H9 (cell line): ENCODE measurements at regions not wholly inside any gene's neighbourhood (a gene's known extent, or its start where the extent isn't known, plus 50 kb on each side); places are given as distances from the start of the nearest gene placed in this dataset.
"Not testable (repeated sequence)": the region's sequence is repeated elsewhere in the genome, so short reads cannot be mapped to it uniquely, and the experiment has no call there.

ENCODE experiments used
- DNase-seq: peaks from one replicate; pipeline ENCODE4 v3.0.0-alpha.2; 2017
- H2AFZ ChIP-seq: one replicate; pipeline ENCODE4 v1.6.1; 2013; ENCODE audit warnings: mild to moderate bottlenecking, low read length, control low read depth, moderate library complexity
- H2AK5ac ChIP-seq: 2 replicates; pipeline ENCODE4 v1.6.1; 2013; ENCODE audit warnings: low read length, control low read depth, mixed read lengths; ENCODE audit not compliant: insufficient read length
- H2BK120ac ChIP-seq: one replicate; pipeline ENCODE4 v1.6.1; 2013; ENCODE audit warnings: low read depth, mild to moderate bottlenecking, low read length, control low read depth, inconsistent platforms; ENCODE audit not compliant: poor library complexity, severe bottlenecking
- H2BK12ac ChIP-seq: 2 replicates; pipeline ENCODE4 v1.6.1; 2013; ENCODE audit warnings: low read length, control low read depth, mixed read lengths, low read depth; ENCODE audit not compliant: insufficient read length
- H2BK15ac ChIP-seq: 2 replicates; pipeline ENCODE4 v1.6.1; 2013; ENCODE audit warnings: low read depth, low read length, control low read depth
- H2BK20ac ChIP-seq: one replicate; pipeline ENCODE4 v1.6.1; 2013; ENCODE audit warnings: low read depth, mild to moderate bottlenecking, low read length, control low read depth, inconsistent platforms; ENCODE audit not compliant: poor library complexity, severe bottlenecking
- H2BK5ac ChIP-seq: 2 replicates; pipeline ENCODE4 v1.6.1; 2013; ENCODE audit warnings: low read length, control low read depth, mixed read lengths; ENCODE audit not compliant: insufficient read length
- H3K14ac ChIP-seq: 2 replicates; pipeline ENCODE4 v1.6.1; 2013; ENCODE audit warnings: low read length, control low read depth; ENCODE audit not compliant: insufficient read depth
- H3K18ac ChIP-seq: 2 replicates; pipeline ENCODE4 v1.6.1; 2013; ENCODE audit warnings: low read depth, mild to moderate bottlenecking, mixed read lengths, low read length, control low read depth; ENCODE audit not compliant: insufficient read length
- H3K23ac ChIP-seq: 2 replicates; pipeline ENCODE4 v1.6.1; 2013; ENCODE audit warnings: low read length, control low read depth, mixed read lengths, low read depth; ENCODE audit not compliant: insufficient read length
- H3K23me2 ChIP-seq: 2 replicates; pipeline ENCODE4 v1.6.1; 2013; ENCODE audit warnings: low read depth, mild to moderate bottlenecking, mixed read lengths, low read length, control low read depth; ENCODE audit not compliant: insufficient read length, poor library complexity, severe bottlenecking
- H3K27ac ChIP-seq: 2 replicates; pipeline ENCODE4 v1.5.1; 2013; ENCODE audit warnings: low read length, control low read depth, mixed read lengths, low read depth; ENCODE audit not compliant: insufficient read length
- H3K27me3 ChIP-seq: 2 replicates; pipeline ENCODE4 v1.6.1; 2013; ENCODE audit warnings: low read length, control low read depth, inconsistent platforms; ENCODE audit not compliant: insufficient read depth
- H3K4ac ChIP-seq: 2 replicates; pipeline ENCODE4 v1.6.1; 2013; ENCODE audit warnings: low read depth, mild to moderate bottlenecking, control low read depth, inconsistent platforms, low read length, moderate library complexity
- H3K4me1 ChIP-seq: 2 replicates; pipeline ENCODE4 v1.6.1; 2013; ENCODE audit warnings: low read length, control low read depth, inconsistent platforms; ENCODE audit not compliant: insufficient read depth
- H3K4me2 ChIP-seq: 2 replicates; pipeline ENCODE4 v1.6.1; 2013; ENCODE audit warnings: low read length, control low read depth, mixed read lengths; ENCODE audit not compliant: insufficient read length, insufficient read depth
- H3K56ac ChIP-seq: 2 replicates; pipeline ENCODE4 v1.6.1; 2013; ENCODE audit warnings: low read depth, mild to moderate bottlenecking, mixed read lengths, low read length, control low read depth; ENCODE audit not compliant: insufficient read length
- H3K79me1 ChIP-seq: 2 replicates; pipeline ENCODE4 v1.6.1; 2013; ENCODE audit warnings: low read depth, mild to moderate bottlenecking, moderate library complexity, low read length, control low read depth, inconsistent platforms; ENCODE audit not compliant: insufficient read depth, poor library complexity, severe bottlenecking
- H3K79me2 ChIP-seq: 2 replicates; pipeline ENCODE4 v1.6.1; 2013; ENCODE audit warnings: low read length, control low read depth, inconsistent platforms; ENCODE audit not compliant: insufficient read depth
- H3K9ac ChIP-seq: 2 replicates; pipeline ENCODE4 v1.6.1; 2013; ENCODE audit warnings: low read length, control low read depth, mixed read lengths; ENCODE audit not compliant: insufficient read length; ENCODE audit errors: extremely low read depth
- H3K9me3 ChIP-seq: one replicate; pipeline ENCODE4 v1.6.1; 2013; ENCODE audit warnings: low read depth, low read length, inconsistent platforms; ENCODE audit not compliant: control insufficient read depth
- H3T11ph ChIP-seq: one replicate; pipeline ENCODE4 v1.6.1; 2013; ENCODE audit warnings: mild to moderate bottlenecking, low read length, control low read depth, inconsistent platforms
- H4K20me1 ChIP-seq: one replicate; pipeline ENCODE4 v1.6.1; 2013; ENCODE audit not compliant: control insufficient read depth, insufficient read length, insufficient read depth
- H4K5ac ChIP-seq: 2 replicates; pipeline ENCODE4 v1.6.1; 2013; ENCODE audit warnings: low read depth, mild to moderate bottlenecking, mixed read lengths, low read length, control low read depth; ENCODE audit not compliant: insufficient read length
- H4K8ac ChIP-seq: replicated peaks from 2 replicates; pipeline ENCODE4 v1.6.1; 2013; ENCODE audit warnings: low read length, control low read depth, mixed read lengths, low read depth; ENCODE audit not compliant: insufficient read length
- H4K91ac ChIP-seq: 2 replicates; pipeline ENCODE4 v1.6.1; 2013; ENCODE audit warnings: low read depth, mild to moderate bottlenecking, moderate library complexity, mixed read lengths, low read length, control low read depth; ENCODE audit not compliant: insufficient read length
- H3K27ac Mint-ChIP-seq, 3 experiments: 2 replicates in 2 of 3; 3 replicates in 1 of 3; pipeline ENCODE4 v1.8.0; 2020 to 2021; ENCODE audit warnings: mixed read lengths in 3 of 3, mild to moderate bottlenecking in 1 of 3, moderate library complexity in 1 of 3
- H3K27me3 Mint-ChIP-seq: 2 replicates; pipeline ENCODE4 v1.8.0; 2021; ENCODE audit warnings: low read depth, mild to moderate bottlenecking, moderate library complexity, mixed read lengths
- H3K36me3 Mint-ChIP-seq, 3 experiments: 2 replicates in 2 of 3; 3 replicates in 1 of 3; pipeline ENCODE4 v1.8.0; 2020 to 2021; ENCODE audit warnings: low read depth in 3 of 3, mixed read lengths in 3 of 3; ENCODE audit not compliant: insufficient read depth in 1 of 3
- H3K4me1 Mint-ChIP-seq, 2 experiments: 2 replicates each; pipeline ENCODE4 v1.8.0; 2020; ENCODE audit warnings: mixed read lengths in 2 of 2
- H3K4me3 Mint-ChIP-seq, 2 experiments: 2 replicates in 1 of 2; 3 replicates in 1 of 2; pipeline ENCODE4 v1.8.0; 2020 to 2021; ENCODE audit warnings: mild to moderate bottlenecking in 2 of 2, mixed read lengths in 2 of 2, moderate library complexity in 1 of 2
- H3K9me3 Mint-ChIP-seq, 2 experiments: 2 replicates in 1 of 2; 3 replicates in 1 of 2; pipeline ENCODE4 v1.8.0; 2020; ENCODE audit warnings: mild to moderate bottlenecking in 2 of 2, mixed read lengths in 2 of 2, moderate library complexity in 1 of 2
- WGBS: extraction: QIAGEN DNeasy Blood & Tissue Kit; methylation state at CpG from one replicate; pipeline ENCODE4 v1.1.7; 2013; ENCODE audit warnings: missing lambda C conversion rate, low lambda C conversion rate, mixed read lengths; ENCODE audit not compliant: insufficient read length; ENCODE audit errors: extremely low coverage; 5-methylcytosine and 5-hydroxymethylcytosine counted together

DNA sequence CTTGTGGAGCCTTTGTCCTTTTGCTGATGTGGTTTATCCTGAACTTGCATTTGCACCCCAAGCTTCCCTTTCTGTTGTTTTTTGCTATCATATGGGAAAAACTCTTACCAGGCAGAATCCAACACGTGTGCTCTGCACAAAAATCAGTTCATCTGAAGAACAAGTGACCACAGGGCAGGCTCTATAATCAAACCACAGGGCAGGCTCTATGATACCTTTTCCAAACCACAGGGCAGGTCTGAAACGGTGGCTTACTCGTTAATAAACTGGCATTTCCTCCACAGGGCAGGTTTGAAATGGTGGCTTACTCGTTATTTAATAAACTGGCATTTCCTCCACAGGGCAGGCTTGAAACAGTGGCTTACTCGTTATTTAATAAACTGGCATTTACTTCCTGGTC lies 51.7 kb upstream of the LPCAT1 start:
- not testable (repeated sequence) for H4K5ac ChIP-seq, H2BK5ac ChIP-seq, H2BK15ac ChIP-seq, H2BK12ac ChIP-seq, H3K14ac ChIP-seq, H3K18ac ChIP-seq, H3T11ph ChIP-seq, DNase-seq, H3K56ac ChIP-seq, H3K4me3 Mint-ChIP-seq, H3K4me2 ChIP-seq, H2AFZ ChIP-seq, H3K23me2 ChIP-seq, H4K91ac ChIP-seq, H2BK20ac ChIP-seq, H4K8ac ChIP-seq, H4K20me1 ChIP-seq, H3K4me1 ChIP-seq, H3K4ac ChIP-seq, H3K27ac ChIP-seq, H3K9me3 ChIP-seq, H2BK120ac ChIP-seq, H2AK5ac ChIP-seq, H3K79me2 ChIP-seq, H3K27me3 ChIP-seq, H3K27me3 Mint-ChIP-seq, H3K23ac ChIP-seq, H3K79me1 ChIP-seq, H3K27ac Mint-ChIP-seq, H3K9ac ChIP-seq, H3K4me1 Mint-ChIP-seq
- Mint-ChIP-seq H3K9me3 (peaks cover 30% of the 10 kb centered on the region in 2 experiments), H3K36me3 (peaks cover 60 to 90% (median 79%) of the 10 kb centered on the region in 3 experiments)
- no CpG with 5 or more reads among the region's 5 CpGs for WGBS

DNA sequence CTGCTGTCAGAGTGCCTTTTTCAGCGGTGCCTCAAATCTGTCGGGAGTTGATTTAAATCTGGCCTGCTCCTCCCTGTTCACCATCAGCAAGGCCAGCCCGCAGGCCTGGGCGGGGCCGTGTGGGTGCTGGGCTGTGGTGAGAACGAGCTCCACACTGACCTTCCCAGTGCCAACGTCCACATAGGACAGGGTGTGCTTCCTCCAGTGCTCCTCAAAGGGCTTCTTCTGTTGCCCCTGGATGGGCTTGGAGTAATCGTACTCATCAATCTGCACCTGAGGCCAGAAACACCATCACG lies 50.2 kb upstream of the LPCAT1 start:
- H2BK5ac ChIP-seq, H3K9me3 ChIP-seq, H3K27me3 Mint-ChIP-seq, H3K27ac ChIP-seq, H3K4me2 ChIP-seq, H3K14ac ChIP-seq, H4K8ac ChIP-seq, H2AK5ac ChIP-seq, H2BK120ac ChIP-seq, H3K4me1 ChIP-seq, H2BK20ac ChIP-seq, H3K23me2 ChIP-seq, H3K79me2 ChIP-seq, H2AFZ ChIP-seq, H2BK12ac ChIP-seq, H3K18ac ChIP-seq, H3K4ac ChIP-seq, H3K4me3 Mint-ChIP-seq, H3T11ph ChIP-seq, H3K4me1 Mint-ChIP-seq, H3K56ac ChIP-seq, H3K27me3 ChIP-seq, H4K20me1 ChIP-seq, H2BK15ac ChIP-seq, H4K5ac ChIP-seq, H3K79me1 ChIP-seq, H4K91ac ChIP-seq, H3K23ac ChIP-seq, H3K9ac ChIP-seq, DNase-seq: not testable (repeated sequence)
- peaks cover 27 to 31% of the 10 kb centered on the region in 2 experiments for H3K9me3 Mint-ChIP-seq
- H3K36me3 Mint-ChIP-seq: peaks cover 53 to 84% (median 73%) of the 10 kb centered on the region in 3 experiments
- no CpG with 5 or more reads among the region's 9 CpGs for WGBS
- 0 out of 7 replicates have a peak overlapping the region, but pooled peaks of 1 of the 3 experiments have one; percentile 3 for H3K27ac Mint-ChIP-seq
